Lower leg skin (tissue), 4 donors: ENCODE measurements at regions not wholly inside any gene's neighbourhood (a gene's known extent, or its start where the extent isn't known, plus 50 kb on each side); places are given as distances from the start of the nearest gene placed in this dataset.

Experiments used
- DNase-seq, 2 donors: peaks; one replicate each; pipeline ENCODE4 v3.0.0-alpha.2; 2019; ENCODE audit warnings: low spot score in 2 of 2
- H3K4me3 ChIP-seq: fragments of 200-600 bp; sonication (generic); 2 replicates; pipeline ENCODE4 v1.5.1; 2017; ENCODE audit warnings: mild to moderate bottlenecking, low read depth; ENCODE audit not compliant: poor library complexity, severe bottlenecking
- POLR2A ChIP-seq, 2 donors: fragments of 450-650 bp; IDR thresholded peaks; one replicate each; pipeline ENCODE4 v1.6.1; 2016 to 2017; ENCODE audit warnings: antibody characterized with exemption in 2 of 2, mild to moderate bottlenecking in 1 of 2, moderate library complexity in 1 of 2
- WGBS, 2 donors: methylation state at CpG; one replicate each; pipeline ENCODE4 v1.1.5; 2018; 5-methylcytosine and 5-hydroxymethylcytosine counted together
- intact Hi-C: fragments of 100-400 bp; cut with DNase I; formaldehyde crosslinking; loops from one replicate; pipeline ENCODE4 v1.15.0; 2023; ENCODE audit warnings: low total_unique reads
- TF ChIP-seq, protein P1 (sequence below), 3 donors: fragments of 450-650 bp; IDR thresholded peaks; one replicate each; pipeline ENCODE4 v1.5.1; 2016; ENCODE audit warnings: antibody characterized with exemption in 3 of 3, mild to moderate bottlenecking in 3 of 3, moderate library complexity in 2 of 3

DNA sequence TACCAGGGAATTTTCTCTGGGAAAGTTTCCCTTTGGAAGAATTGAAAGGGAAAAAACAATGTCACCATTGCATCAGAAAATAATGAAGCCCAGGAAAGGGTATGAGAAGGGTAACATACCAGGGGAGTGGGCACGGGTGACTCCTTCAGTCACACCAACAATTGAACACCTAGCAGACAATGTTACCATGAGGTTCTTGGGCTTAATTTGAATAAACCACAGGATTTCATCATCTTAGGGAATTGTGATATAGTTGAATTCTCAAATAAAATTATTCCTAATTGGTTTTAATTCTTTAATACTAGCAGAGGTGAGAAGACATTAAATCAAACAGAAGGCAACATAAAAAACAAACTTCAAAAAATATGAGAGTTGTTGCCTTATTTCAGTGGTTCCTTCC is 73.7 kb upstream of the RREB1 start:
- no peak overlapping the region for H3K4me3 ChIP-seq
- intact Hi-C loops, result no loop called here
- no peak for DNase-seq
- no peak for TF ChIP-seq POLR2A (IDR thresholded peaks at IDR 0.05)
- TF ChIP-seq, protein P1, sequence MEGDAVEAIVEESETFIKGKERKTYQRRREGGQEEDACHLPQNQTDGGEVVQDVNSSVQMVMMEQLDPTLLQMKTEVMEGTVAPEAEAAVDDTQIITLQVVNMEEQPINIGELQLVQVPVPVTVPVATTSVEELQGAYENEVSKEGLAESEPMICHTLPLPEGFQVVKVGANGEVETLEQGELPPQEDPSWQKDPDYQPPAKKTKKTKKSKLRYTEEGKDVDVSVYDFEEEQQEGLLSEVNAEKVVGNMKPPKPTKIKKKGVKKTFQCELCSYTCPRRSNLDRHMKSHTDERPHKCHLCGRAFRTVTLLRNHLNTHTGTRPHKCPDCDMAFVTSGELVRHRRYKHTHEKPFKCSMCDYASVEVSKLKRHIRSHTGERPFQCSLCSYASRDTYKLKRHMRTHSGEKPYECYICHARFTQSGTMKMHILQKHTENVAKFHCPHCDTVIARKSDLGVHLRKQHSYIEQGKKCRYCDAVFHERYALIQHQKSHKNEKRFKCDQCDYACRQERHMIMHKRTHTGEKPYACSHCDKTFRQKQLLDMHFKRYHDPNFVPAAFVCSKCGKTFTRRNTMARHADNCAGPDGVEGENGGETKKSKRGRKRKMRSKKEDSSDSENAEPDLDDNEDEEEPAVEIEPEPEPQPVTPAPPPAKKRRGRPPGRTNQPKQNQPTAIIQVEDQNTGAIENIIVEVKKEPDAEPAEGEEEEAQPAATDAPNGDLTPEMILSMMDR (IDR thresholded peaks at IDR 0.05), result no peak
- 43 to 53% methylated on average over 1 of the region's 1 CpG for WGBS, 2 donors

DNA sequence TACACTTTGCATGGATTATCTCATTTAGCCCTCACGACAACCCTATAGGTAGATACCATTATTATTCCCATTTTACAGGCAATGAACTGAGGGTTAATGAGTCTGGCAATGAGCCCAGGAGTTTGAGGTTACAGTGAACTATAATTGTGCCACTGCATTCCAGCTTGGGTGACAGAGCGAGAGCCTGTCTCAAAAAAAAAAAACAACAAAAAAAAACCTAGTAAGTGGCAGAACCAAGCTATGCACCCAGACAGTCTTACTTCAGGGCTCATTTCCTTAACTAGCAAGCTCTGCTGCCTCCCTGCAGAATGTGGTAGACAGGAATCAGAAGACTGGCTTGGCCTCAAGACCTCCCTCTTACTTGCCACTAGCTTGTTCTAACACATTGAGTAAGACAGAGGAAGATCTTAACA is 71.9 kb upstream of the RREB1 start:
- no peak overlapping the region for H3K4me3 ChIP-seq
- intact Hi-C loops, result no loop called here
- TF ChIP-seq, protein P1 (IDR thresholded peaks at IDR 0.05), result no peak
- TF ChIP-seq POLR2A (IDR thresholded peaks at IDR 0.05), result no peak
- 62 to 71% methylated on average over 2 of the region's 2 CpGs for WGBS, 2 donors
- DNase-seq, result no peak

DNA sequence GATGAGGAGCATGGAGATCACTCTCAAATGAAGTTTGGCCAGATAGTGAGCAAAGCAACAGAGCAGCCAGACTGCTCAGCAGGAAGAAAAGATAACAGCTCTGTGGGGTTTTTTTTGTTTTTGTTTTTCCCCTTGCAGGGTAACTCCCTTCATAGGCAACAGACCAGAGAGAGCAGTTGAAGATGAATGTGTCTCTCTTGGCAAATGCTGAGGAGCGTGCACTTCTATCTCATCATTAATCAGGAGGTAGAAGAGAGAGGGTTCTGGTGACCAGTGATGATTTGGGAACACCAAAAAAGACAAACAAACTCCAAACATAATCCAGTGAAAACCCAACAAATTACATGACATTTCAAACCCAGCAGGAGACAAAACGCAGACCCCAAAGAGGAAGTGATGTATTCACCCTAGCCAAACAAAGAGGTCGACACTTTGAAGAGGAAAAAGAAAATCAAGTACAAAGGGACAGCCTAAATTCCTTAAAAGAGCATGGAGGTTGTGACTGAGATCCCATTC is 66.2 kb upstream of the RREB1 start:
- intact Hi-C loops, result no loop called here
- H3K4me3 ChIP-seq, result no peak overlapping the region
- TF ChIP-seq, protein P1 (IDR thresholded peaks at IDR 0.05), result no peak
- 82 to 86% methylated on average over 3 of the region's 3 CpGs for WGBS, 2 donors
- DNase-seq, result no peak

DNA sequence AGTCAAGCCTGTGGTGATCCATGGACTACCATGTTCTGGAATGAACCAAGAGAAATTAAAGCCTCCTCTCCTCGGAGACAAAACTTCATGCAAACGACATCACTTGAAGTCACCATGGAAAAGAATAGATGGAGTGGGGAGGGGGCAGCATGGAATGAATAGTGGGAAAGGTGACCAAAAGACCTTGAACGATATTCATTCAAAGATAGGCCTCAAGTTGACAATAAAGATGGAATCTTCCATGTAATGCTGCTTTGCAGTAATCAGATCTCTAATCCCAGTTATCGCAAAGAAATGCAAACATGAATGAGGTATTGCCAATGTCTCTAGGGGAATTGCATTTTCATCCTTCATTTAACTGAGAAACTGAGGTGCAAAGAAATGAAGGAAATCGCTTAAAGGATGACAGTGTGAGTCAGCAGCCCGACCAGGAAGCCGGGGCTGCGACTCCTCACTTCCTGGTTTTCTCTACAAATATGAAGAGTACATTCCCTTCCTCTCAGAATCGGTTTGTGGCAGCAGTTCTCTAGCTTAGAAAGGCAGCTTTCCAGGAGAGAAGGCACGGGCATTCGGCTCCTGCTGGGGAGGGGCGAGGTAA is 65.6 kb upstream of the RREB1 start:
- no peak overlapping the region for H3K4me3 ChIP-seq
- TF ChIP-seq POLR2A (IDR thresholded peaks at IDR 0.05), result no peak
- TF ChIP-seq, protein P1 (IDR thresholded peaks at IDR 0.05), result no peak
- no peak for DNase-seq
- intact Hi-C loops, result no loop called here
- 63 to 69% methylated on average over 12 of the region's 12 CpGs for WGBS, 2 donors

DNA sequence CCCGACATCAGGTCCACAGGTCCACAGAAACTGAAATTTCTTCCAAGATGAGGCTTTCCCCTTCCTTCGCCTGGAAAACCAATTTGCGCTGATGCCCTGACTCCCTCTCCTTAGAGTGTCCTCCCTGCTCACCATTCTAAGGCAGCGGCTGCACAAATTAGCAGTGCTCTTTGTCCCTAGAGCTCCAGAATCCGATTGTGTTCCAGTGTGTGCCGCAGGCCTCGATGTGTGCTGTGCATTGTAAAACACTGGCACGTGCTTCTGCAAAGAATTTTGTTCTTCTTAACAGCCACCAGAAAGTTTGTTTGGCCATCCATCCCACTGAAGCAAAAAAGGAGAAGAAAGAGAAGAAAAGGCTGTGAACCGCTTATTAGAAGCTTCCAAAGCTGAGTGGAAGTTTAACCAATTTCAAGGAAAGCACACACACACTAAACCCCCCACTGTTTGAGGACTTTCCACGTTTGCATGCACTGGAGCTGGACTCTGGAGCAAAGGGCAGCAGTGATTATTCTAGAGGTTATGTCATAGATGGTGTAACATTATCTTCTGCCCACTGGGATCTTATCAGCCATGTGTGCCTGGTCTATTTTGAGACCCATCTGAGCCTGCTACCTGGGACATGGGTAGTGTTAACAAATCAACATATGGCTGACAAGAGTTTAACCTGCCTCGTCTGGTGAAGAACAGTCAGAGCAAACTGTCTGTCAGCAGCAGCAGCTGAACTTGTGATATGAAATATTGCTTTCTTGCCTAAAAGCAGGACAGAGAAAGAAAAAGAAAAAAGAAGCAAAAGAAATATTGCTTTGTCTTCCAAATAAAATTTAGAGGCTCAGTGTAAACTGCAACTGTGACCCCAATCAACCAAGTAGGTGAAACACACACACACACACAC is 64.9 kb upstream of the RREB1 start:
- intact Hi-C loops, result no loop called here
- no peak for DNase-seq
- WGBS, 2 donors, result 83 to 87% methylated on average over 11 of the region's 11 CpGs
- no peak overlapping the region for H3K4me3 ChIP-seq
- TF ChIP-seq POLR2A (IDR thresholded peaks at IDR 0.05), result no peak
- TF ChIP-seq, protein P1 (IDR thresholded peaks at IDR 0.05), result no peak
